ENCODE measurements at regions not wholly inside any gene's neighbourhood (a gene's known extent, or its start where the extent isn't known, plus 50 kb on each side); places are given as distances from the start of the nearest gene placed in this dataset.

DNA sequence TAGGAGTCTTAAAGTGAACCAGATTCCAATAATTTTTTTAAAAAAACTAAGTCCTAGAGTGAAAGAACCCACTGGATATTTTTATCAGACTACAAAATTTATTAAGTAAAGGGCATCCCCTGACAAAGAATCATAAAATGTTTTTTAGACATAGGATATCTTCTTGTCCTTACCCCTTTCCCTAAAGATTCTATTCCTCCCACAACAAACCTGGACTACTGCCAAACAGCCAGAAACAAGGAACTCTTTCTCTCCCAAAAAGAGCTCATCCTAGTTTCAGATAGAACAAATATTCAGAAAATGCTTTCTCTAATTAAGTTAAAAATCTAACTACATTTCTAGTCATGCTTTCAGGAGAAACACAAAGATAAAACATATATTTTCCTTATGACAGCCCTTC is 327.1 kb downstream of the FAM181B start:
- no peak for TF ChIP-seq RCOR1 (IDR thresholded peaks at IDR 0.05; ENCODE audit: insufficient replicate concordance, low read length)
- TF ChIP-seq, protein P1, sequence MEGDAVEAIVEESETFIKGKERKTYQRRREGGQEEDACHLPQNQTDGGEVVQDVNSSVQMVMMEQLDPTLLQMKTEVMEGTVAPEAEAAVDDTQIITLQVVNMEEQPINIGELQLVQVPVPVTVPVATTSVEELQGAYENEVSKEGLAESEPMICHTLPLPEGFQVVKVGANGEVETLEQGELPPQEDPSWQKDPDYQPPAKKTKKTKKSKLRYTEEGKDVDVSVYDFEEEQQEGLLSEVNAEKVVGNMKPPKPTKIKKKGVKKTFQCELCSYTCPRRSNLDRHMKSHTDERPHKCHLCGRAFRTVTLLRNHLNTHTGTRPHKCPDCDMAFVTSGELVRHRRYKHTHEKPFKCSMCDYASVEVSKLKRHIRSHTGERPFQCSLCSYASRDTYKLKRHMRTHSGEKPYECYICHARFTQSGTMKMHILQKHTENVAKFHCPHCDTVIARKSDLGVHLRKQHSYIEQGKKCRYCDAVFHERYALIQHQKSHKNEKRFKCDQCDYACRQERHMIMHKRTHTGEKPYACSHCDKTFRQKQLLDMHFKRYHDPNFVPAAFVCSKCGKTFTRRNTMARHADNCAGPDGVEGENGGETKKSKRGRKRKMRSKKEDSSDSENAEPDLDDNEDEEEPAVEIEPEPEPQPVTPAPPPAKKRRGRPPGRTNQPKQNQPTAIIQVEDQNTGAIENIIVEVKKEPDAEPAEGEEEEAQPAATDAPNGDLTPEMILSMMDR (conservative IDR thresholded peaks at IDR 0.05; ENCODE audit: low read depth, low read length), result no peak
- TF ChIP-seq NFE2L2 (IDR thresholded peaks at IDR 0.05; ENCODE audit: low read depth, low read length), result no peak
- TF ChIP-seq, protein P2, sequence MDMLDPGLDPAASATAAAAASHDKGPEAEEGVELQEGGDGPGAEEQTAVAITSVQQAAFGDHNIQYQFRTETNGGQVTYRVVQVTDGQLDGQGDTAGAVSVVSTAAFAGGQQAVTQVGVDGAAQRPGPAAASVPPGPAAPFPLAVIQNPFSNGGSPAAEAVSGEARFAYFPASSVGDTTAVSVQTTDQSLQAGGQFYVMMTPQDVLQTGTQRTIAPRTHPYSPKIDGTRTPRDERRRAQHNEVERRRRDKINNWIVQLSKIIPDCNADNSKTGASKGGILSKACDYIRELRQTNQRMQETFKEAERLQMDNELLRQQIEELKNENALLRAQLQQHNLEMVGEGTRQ (IDR thresholded peaks at IDR 0.05; ENCODE audit: low read depth, low read length), result no peak
- TF ChIP-seq CEBPB (IDR thresholded peaks at IDR 0.05; ENCODE audit: low read depth, low read length), result no peak
- TF ChIP-seq MAZ (IDR thresholded peaks at IDR 0.05; ENCODE audit: borderline replicate concordance, low read depth, low read length), result no peak
- TF ChIP-seq POLR2A (IDR thresholded peaks at IDR 0.05; ENCODE audit: low read depth, low read length), result no peak
